HCT116 (cell line): ENCODE measurements at regions not wholly inside any gene's neighbourhood (a gene's known extent, or its start where the extent isn't known, plus 50 kb on each side); places are given as distances from the start of the nearest gene placed in this dataset.

Source experiments
- ATAC-seq: fragments of 200-7000 bp; cut with Tn5 transposase; 2 replicates; pipeline ENCODE4 v1.9.1; 2020; ENCODE audit warnings: mild to moderate bottlenecking, moderate library complexity
- BruUV-seq: library from RNA; stranded (reverse); fragments of 400-500 nt; replicated peaks from 2 replicates; lab custom pipeline; 2021; lab: Mats Ljungman, UMichigan
- CTCF ChIA-PET: fragments of 300-600 bp; sonication (Branson Sonifier 250); formaldehyde crosslinking; loops from one replicate; lab custom pipeline; 2021; ENCODE audit warnings: antibody characterized with exemption; lab: Charles Lee
- POLR2A ChIA-PET: fragments of 300-600, 350-600 bp; sonication (Branson Sonifier 250); formaldehyde crosslinking; loops from one replicate; lab custom pipeline; 2021; ENCODE audit warnings: antibody characterized with exemption; lab: Charles Lee
- RAD21 ChIA-PET, 2 experiments: fragments of 300-600 bp; sonication (Branson Sonifier 250); formaldehyde crosslinking; loops; one replicate each; lab custom pipeline; 2023; ENCODE audit warnings: low total read pairs in 2 of 2; ENCODE audit not compliant: uncharacterized antibody in 2 of 2, unreplicated experiment in 2 of 2, low non-redundant PET in 1 of 2; lab: Charles Lee
- DNase-seq: peaks from one replicate; pipeline ENCODE4 v3.0.0-alpha.2; 2010; ENCODE audit warnings: low read depth, low spot score
- H2AFZ ChIP-seq: fragments of 200-600 bp; shearing (Covaris generic), sonication (generic); 2 replicates; pipeline ENCODE4 v1.6.1; 2017; ENCODE audit warnings: low read depth, mixed run types, mixed read lengths, antibody characterized with exemption, low read length; ENCODE audit not compliant: poor library complexity, severe bottlenecking
- H3K27ac ChIP-seq: 2 replicates; pipeline ENCODE4 v1.5.1; 2012; ENCODE audit warnings: low read depth, low read length
- H3K27me3 ChIP-seq: fragments of 200-600 bp; sonication (generic); 2 replicates; pipeline ENCODE4 v1.6.1; 2016; ENCODE audit warnings: mixed run types, low read length, mixed read lengths; ENCODE audit not compliant: insufficient read depth
- H3K36me3 ChIP-seq, 2 experiments: fragments of 200-500 bp in 1 of 2; fragments of 200-600 bp in 1 of 2; sonication (Bioruptor generic) in 1 of 2; sonication (generic) in 1 of 2; 2 replicates each; pipeline versions ENCODE4 v1.5.1 to v1.6.1; 2014 to 2016; ENCODE audit warnings: low read length in 2 of 2, inconsistent platforms in 1 of 2, mixed read lengths in 1 of 2, mixed run types in 1 of 2; ENCODE audit not compliant: insufficient read depth in 2 of 2, control insufficient read depth in 1 of 2
- H3K4me1 ChIP-seq, 2 experiments: fragments of 200-600 bp in 1 of 2; sonication (generic) in 1 of 2; 2 replicates each; pipeline versions ENCODE4 v1.5.1 to v1.6.1; 2012 to 2017; ENCODE audit warnings: low read length in 2 of 2, inconsistent platforms in 1 of 2, mild to moderate bottlenecking in 1 of 2, mixed read lengths in 1 of 2, mixed run types in 1 of 2, moderate library complexity in 1 of 2; ENCODE audit not compliant: insufficient read depth in 2 of 2, control insufficient read depth in 1 of 2
- H3K4me2 ChIP-seq: fragments of 200-600 bp; sonication (generic); 2 replicates; pipeline ENCODE4 v1.6.1; 2017; ENCODE audit warnings: mixed run types, low read length, mixed read lengths
- H3K4me3 ChIP-seq, 2 experiments: fragments of 200-600 bp in 1 of 2; sonication (generic) in 1 of 2; replicated peaks in 1 of 2; 2 replicates each; pipeline ENCODE4 v1.5.1; 2011 to 2016; ENCODE audit warnings: low read length in 2 of 2, control low read depth in 1 of 2, low read depth in 1 of 2, mild to moderate bottlenecking in 1 of 2, mixed read lengths in 1 of 2, mixed run types in 1 of 2
- H3K79me2 ChIP-seq: fragments of 200-600 bp; sonication (generic); 2 replicates; pipeline ENCODE4 v1.6.1; 2017; ENCODE audit warnings: mild to moderate bottlenecking, mixed run types, low read length, moderate library complexity, mixed read lengths; ENCODE audit not compliant: insufficient read depth
- H3K9ac ChIP-seq: fragments of 200-600 bp; sonication (generic); 2 replicates; pipeline ENCODE4 v1.6.1; 2016; ENCODE audit warnings: low read length, mixed read lengths
- H3K9me2 ChIP-seq: fragments of 200-600 bp; sonication (generic), shearing (Covaris generic); 2 replicates; pipeline ENCODE4 v1.6.1; 2017; ENCODE audit warnings: mixed run types, mild to moderate bottlenecking, moderate library complexity; ENCODE audit not compliant: insufficient read depth
- H3K9me3 ChIP-seq, 2 experiments: fragments of 200-500 bp in 1 of 2; fragments of 200-600 bp in 1 of 2; sonication (Bioruptor generic) in 1 of 2; sonication (generic) in 1 of 2; 2 replicates each; pipeline ENCODE4 v1.6.1; 2014 to 2017; ENCODE audit warnings: low read length in 2 of 2, mixed read lengths in 2 of 2, inconsistent platforms in 1 of 2, low read depth in 1 of 2, mild to moderate bottlenecking in 1 of 2, mixed run types in 1 of 2, moderate library complexity in 1 of 2; ENCODE audit not compliant: control insufficient read depth in 1 of 2, insufficient read depth in 1 of 2
- H4K20me1 ChIP-seq: fragments of 200-600 bp; sonication (generic), shearing (Covaris generic); 2 replicates; pipeline ENCODE4 v1.6.1; 2017; ENCODE audit warnings: mixed run types, mild to moderate bottlenecking, moderate library complexity; ENCODE audit not compliant: insufficient read depth
- CBX3 ChIP-seq: IDR thresholded peaks from 2 replicates; pipeline ENCODE4 v1.6.1; 2012; ENCODE audit warnings: low read depth
- POLR2AphosphoS5 ChIP-seq: IDR thresholded peaks from 2 replicates; pipeline ENCODE4 v1.6.1; 2011; ENCODE audit warnings: mild to moderate bottlenecking, low read depth, low read length, moderate library complexity
- SIN3A ChIP-seq: IDR thresholded peaks from 2 replicates; pipeline ENCODE4 v1.6.1; 2012; ENCODE audit warnings: low read depth
- SRF ChIP-seq: IDR thresholded peaks from 2 replicates; pipeline ENCODE4 v1.6.1; 2012; ENCODE audit warnings: low read depth
- ZFX ChIP-seq: fragments of 450-650 bp; IDR thresholded peaks from 2 replicates; pipeline ENCODE4 v1.6.1; 2017
- intact Hi-C: fragments of 100-400 bp; cut with micrococcal nuclease; formaldehyde crosslinking; loops from 2 replicates; pipeline ENCODE4 v1.10.0; 2022
- TF ChIP-seq, protein P1 (sequence below), 3 experiments: fragments of 200-600 bp in 1 of 3; sonication (generic) in 1 of 3; IDR thresholded peaks in 2 of 3; conservative IDR thresholded peaks in 1 of 3; 2 replicates each; pipeline ENCODE4 v1.5.1; 2012 to 2017; ENCODE audit warnings: low read depth in 2 of 3, low read length in 2 of 3, antibody characterized with exemption in 1 of 3, borderline replicate concordance in 1 of 3, control low read depth in 1 of 3, mild to moderate bottlenecking in 1 of 3, mixed read lengths in 1 of 3, mixed run types in 1 of 3, moderate library complexity in 1 of 3; ENCODE audit not compliant: insufficient read depth in 1 of 3
- TF ChIP-seq, protein P2 (sequence below): IDR thresholded peaks from 2 replicates; pipeline ENCODE4 v1.6.1; 2012
- TF ChIP-seq, protein P3 (sequence below): IDR thresholded peaks from 2 replicates; pipeline ENCODE4 v1.6.1; 2012
- TF ChIP-seq, protein P4 (sequence below): IDR thresholded peaks from 2 replicates; pipeline ENCODE4 v1.6.1; 2011; ENCODE audit warnings: mild to moderate bottlenecking, low read length, moderate library complexity; ENCODE audit not compliant: insufficient replicate concordance; ENCODE audit errors: extremely low read depth

DNA sequence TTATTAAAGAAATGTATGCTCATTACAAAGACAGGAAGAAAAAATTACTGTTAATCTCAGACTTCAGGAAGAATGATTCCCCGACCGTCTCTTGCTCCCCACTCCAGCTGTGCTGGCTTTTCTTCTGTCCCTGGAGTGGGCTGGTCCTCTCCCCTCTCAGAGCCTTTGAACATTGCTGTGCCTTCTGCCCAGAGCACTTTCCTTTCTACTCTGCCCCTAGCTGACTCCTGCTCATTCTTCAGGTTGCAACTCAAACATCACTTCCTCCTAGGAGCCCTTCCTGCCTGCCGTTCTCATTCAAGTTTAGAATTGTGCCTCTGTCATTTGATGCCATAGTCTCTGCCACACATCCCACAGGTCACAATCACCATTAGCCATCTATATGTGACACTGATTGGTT lies 329.5 kb downstream of the MIAT start:
- Histone ChIP-seq H3K9ac (no peak overlapping the region), H3K9me3 (no peaks in the 10 kb centered on the region), H3K4me2 (no peak overlapping the region), H3K9me2 (no peaks in the 10 kb centered on the region), H3K4me3 (no peak overlapping the region), H3K79me2 (no peaks in the 10 kb centered on the region), H3K4me1 (no peaks in the 10 kb centered on the region), H3K27ac (no peak overlapping the region), H4K20me1 (no peaks in the 10 kb centered on the region), H3K27me3 (peaks cover 77% of the 10 kb centered on the region), H3K36me3 (no peaks in the 10 kb centered on the region), H2AFZ (no peak overlapping the region)
- no TSS peak for BruUV-seq
- TF ChIP-seq, protein P1, sequence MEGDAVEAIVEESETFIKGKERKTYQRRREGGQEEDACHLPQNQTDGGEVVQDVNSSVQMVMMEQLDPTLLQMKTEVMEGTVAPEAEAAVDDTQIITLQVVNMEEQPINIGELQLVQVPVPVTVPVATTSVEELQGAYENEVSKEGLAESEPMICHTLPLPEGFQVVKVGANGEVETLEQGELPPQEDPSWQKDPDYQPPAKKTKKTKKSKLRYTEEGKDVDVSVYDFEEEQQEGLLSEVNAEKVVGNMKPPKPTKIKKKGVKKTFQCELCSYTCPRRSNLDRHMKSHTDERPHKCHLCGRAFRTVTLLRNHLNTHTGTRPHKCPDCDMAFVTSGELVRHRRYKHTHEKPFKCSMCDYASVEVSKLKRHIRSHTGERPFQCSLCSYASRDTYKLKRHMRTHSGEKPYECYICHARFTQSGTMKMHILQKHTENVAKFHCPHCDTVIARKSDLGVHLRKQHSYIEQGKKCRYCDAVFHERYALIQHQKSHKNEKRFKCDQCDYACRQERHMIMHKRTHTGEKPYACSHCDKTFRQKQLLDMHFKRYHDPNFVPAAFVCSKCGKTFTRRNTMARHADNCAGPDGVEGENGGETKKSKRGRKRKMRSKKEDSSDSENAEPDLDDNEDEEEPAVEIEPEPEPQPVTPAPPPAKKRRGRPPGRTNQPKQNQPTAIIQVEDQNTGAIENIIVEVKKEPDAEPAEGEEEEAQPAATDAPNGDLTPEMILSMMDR (IDR thresholded peaks at IDR 0.05 in 2 of 3, conservative IDR thresholded peaks at IDR 0.05 in 1 of 3; ENCODE audit: borderline replicate concordance in 1 of 3, insufficient read depth in 1 of 3, low read depth in 2 of 3, low read length in 2 of 3), result peak in 2 of 3 experiments; percentile 18 to 32; a peak in 1 of 6 replicates
- TF ChIP-seq, protein P2, sequence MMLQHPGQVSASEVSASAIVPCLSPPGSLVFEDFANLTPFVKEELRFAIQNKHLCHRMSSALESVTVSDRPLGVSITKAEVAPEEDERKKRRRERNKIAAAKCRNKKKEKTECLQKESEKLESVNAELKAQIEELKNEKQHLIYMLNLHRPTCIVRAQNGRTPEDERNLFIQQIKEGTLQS, result no peak
- RAD21 ChIA-PET, result no interaction called here
- POLR2A ChIA-PET, result no interaction called here
- peak; percentile 71 for ATAC-seq
- intact Hi-C loops, result no loop called here
- DNase-seq, result no peak
- CTCF ChIA-PET, result no interaction called here

DNA sequence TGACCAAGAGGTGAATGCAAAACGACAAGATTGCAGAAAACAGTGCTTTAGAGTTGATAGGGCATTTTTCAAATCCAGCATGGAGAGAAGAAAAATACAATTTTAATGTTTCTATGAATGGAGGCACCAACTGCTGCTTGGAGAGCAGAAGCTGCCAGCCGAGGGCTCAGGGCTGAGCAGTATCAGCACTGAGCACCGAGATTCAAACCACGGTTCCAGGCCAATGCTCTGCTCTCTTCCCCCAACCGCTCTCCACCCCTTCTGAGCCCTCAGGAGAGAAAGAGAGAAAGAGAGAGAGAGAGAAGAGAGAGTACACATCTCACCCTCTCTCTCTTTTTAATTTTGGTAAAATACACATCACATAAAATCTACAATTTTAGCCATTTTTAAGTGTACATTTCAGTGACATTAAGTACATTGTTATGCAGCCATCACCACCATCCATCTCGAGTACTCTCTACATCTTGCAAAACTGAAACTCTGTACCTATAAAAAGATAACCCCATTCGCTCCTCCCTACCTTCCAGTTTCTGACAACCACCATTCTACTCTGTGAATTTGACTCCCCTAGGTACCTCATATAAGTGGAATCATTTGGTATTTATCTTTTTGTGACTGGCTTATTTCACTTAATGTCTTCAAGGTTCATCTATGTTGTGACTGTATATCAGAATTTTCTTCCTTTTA lies 333.3 kb downstream of the MIAT start:
- Histone ChIP-seq H3K4me3 (no peak overlapping the region), H3K36me3 (no peaks in the 10 kb centered on the region), H3K27me3 (peaks cover 82% of the 10 kb centered on the region), H3K9me2 (no peaks in the 10 kb centered on the region), H3K27ac (no peak overlapping the region), H3K9me3 (no peaks in the 10 kb centered on the region), H2AFZ (no peak overlapping the region), H3K4me2 (no peak overlapping the region), H3K9ac (no peak overlapping the region), H3K79me2 (no peaks in the 10 kb centered on the region), H3K4me1 (no peaks in the 10 kb centered on the region), H4K20me1 (no peaks in the 10 kb centered on the region)
- intact Hi-C loops, result no loop called here
- TF ChIP-seq, protein P3, sequence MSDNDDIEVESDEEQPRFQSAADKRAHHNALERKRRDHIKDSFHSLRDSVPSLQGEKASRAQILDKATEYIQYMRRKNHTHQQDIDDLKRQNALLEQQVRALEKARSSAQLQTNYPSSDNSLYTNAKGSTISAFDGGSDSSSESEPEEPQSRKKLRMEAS, result no peak
- TF ChIP-seq, protein P2, result no peak
- TF ChIP-seq SIN3A (no peak), POLR2AphosphoS5 (no peak), SRF (no peak), ZFX (no peak), CBX3 (no peak)
- TF ChIP-seq, protein P4, sequence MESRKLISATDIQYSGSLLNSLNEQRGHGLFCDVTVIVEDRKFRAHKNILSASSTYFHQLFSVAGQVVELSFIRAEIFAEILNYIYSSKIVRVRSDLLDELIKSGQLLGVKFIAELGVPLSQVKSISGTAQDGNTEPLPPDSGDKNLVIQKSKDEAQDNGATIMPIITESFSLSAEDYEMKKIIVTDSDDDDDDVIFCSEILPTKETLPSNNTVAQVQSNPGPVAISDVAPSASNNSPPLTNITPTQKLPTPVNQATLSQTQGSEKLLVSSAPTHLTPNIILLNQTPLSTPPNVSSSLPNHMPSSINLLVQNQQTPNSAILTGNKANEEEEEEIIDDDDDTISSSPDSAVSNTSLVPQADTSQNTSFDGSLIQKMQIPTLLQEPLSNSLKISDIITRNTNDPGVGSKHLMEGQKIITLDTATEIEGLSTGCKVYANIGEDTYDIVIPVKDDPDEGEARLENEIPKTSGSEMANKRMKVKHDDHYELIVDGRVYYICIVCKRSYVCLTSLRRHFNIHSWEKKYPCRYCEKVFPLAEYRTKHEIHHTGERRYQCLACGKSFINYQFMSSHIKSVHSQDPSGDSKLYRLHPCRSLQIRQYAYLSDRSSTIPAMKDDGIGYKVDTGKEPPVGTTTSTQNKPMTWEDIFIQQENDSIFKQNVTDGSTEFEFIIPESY, result no peak
- DNase-seq, result no peak
- ChIA-PET CTCF (no interaction called here), RAD21 (no interaction called here), POLR2A (no interaction called here)
- no peak for ATAC-seq
- BruUV-seq, result no TSS peak
